ENCODE measurements at regions not wholly inside any gene's neighbourhood (a gene's known extent, or its start where the extent isn't known, plus 50 kb on each side); places are given as distances from the start of the nearest gene placed in this dataset.

- TF ChIP-seq CTCF (IDR thresholded peaks at IDR 0.05): no peak
- no peak for TF ChIP-seq POLR2A (IDR thresholded peaks at IDR 0.05)
- TF ChIP-seq EP300 (IDR thresholded peaks at IDR 0.05): no peak
- no peak for TF ChIP-seq POLR2AphosphoS5 (IDR thresholded peaks at IDR 0.05)
Measured at GRCh38 chr10:123562387-123562786, 103.8 kb upstream of the GPR26 start.
